Activated naive CD4-positive, alpha-beta T cell treated with anti-CD3 and anti-CD28 coated beads, Interleukin-2, amount 50 U/mL, for 16 hours (primary cell): ENCODE measurements at regions not wholly inside any gene's neighbourhood (a gene's known extent, or its start where the extent isn't known, plus 50 kb on each side); places are given as distances from the start of the nearest gene placed in this dataset.

Experiments
- DNase-seq: peaks from one replicate; pipeline ENCODE4 v3.0.0-alpha.2; 2020

GRCh38 chr1:29870621-29871020 is 634.3 kb downstream of the PTPRU start:
- DNase-seq, result no peak

GRCh38 chr1:29869802-29870201 is 633.5 kb downstream of the PTPRU start:
- DNase-seq, result no peak

- DNase-seq, result no peak
Observed at GRCh38 chr1:29868944-29869343, 632.6 kb downstream of the PTPRU start.

GRCh38 chr1:29868096-29868495 is 631.8 kb downstream of the PTPRU start:
- DNase-seq, result no peak

GRCh38 chr1:29865051-29865450 is 628.7 kb downstream of the PTPRU start:
- no peak for DNase-seq

- DNase-seq, result no peak
Observed at GRCh38 chr1:29864431-29865022, 628.2 kb downstream of the PTPRU start.

- no peak for DNase-seq
Observed at GRCh38 chr1:29861922-29862321, 625.6 kb downstream of the PTPRU start.

GRCh38 chr1:29861446-29861845 is 625.1 kb downstream of the PTPRU start:
- no peak for DNase-seq

- no peak for DNase-seq
Observed at GRCh38 chr1:29860681-29861080, 624.4 kb downstream of the PTPRU start.

GRCh38 chr1:29860056-29860455 is 623.7 kb downstream of the PTPRU start:
- DNase-seq, result no peak

GRCh38 chr1:29859126-29859525 is 622.8 kb downstream of the PTPRU start:
- DNase-seq, result no peak

- DNase-seq, result no peak
Observed at GRCh38 chr1:29858646-29859045, 622.3 kb downstream of the PTPRU start.

GRCh38 chr1:29856340-29857114 is 620.2 kb downstream of the PTPRU start:
- no peak for DNase-seq

GRCh38 chr1:29855561-29856160 is 619.3 kb downstream of the PTPRU start:
- no peak for DNase-seq

- no peak for DNase-seq
Observed at GRCh38 chr1:29854700-29855276, 618.5 kb downstream of the PTPRU start.

GRCh38 chr1:29853716-29854330 is 617.5 kb downstream of the PTPRU start:
- no peak for DNase-seq

- DNase-seq, result no peak
Observed at GRCh38 chr1:29852248-29852647, 615.9 kb downstream of the PTPRU start.

- DNase-seq, result no peak
Observed at GRCh38 chr1:29851691-29852090, 615.4 kb downstream of the PTPRU start.

GRCh38 chr1:29849991-29850757 is 613.9 kb downstream of the PTPRU start:
- DNase-seq, result no peak

GRCh38 chr1:29849038-29849750 is 612.9 kb downstream of the PTPRU start:
- peak; percentile 24 for DNase-seq

- DNase-seq, result no peak
Observed at GRCh38 chr1:29845910-29846309, 609.6 kb downstream of the PTPRU start.

GRCh38 chr1:29842130-29842529 is 605.8 kb downstream of the PTPRU start:
- DNase-seq, result no peak
